ENCODE measurements at regions not wholly inside any gene's neighbourhood (a gene's known extent, or its start where the extent isn't known, plus 50 kb on each side); places are given as distances from the start of the nearest gene placed in this dataset.
"Not testable (repeated sequence)": the region's sequence is repeated elsewhere in the genome, so short reads cannot be mapped to it uniquely, and the experiment has no call there.

- intact Hi-C loops (cut with micrococcal nuclease) = no loop called here
- TF ChIP-seq, protein P1, sequence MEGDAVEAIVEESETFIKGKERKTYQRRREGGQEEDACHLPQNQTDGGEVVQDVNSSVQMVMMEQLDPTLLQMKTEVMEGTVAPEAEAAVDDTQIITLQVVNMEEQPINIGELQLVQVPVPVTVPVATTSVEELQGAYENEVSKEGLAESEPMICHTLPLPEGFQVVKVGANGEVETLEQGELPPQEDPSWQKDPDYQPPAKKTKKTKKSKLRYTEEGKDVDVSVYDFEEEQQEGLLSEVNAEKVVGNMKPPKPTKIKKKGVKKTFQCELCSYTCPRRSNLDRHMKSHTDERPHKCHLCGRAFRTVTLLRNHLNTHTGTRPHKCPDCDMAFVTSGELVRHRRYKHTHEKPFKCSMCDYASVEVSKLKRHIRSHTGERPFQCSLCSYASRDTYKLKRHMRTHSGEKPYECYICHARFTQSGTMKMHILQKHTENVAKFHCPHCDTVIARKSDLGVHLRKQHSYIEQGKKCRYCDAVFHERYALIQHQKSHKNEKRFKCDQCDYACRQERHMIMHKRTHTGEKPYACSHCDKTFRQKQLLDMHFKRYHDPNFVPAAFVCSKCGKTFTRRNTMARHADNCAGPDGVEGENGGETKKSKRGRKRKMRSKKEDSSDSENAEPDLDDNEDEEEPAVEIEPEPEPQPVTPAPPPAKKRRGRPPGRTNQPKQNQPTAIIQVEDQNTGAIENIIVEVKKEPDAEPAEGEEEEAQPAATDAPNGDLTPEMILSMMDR (IDR thresholded peaks at IDR 0.05) = no peak
- POLR2A ChIA-PET = no interaction called here
- H3K4me3 Mint-ChIP-seq = no peak overlapping the region
- no peaks in the 10 kb centered on the region for H3K4me1 Mint-ChIP-seq
- H3K27me3 Mint-ChIP-seq = peaks cover 7% of the 10 kb centered on the region
- CTCF ChIA-PET = no interaction called here
- ATAC-seq (ENCODE audit: low read depth) (no peak), DNase-seq (no peak)
- no peaks in the 10 kb centered on the region for H3K9me3 Mint-ChIP-seq
- H3K36me3 Mint-ChIP-seq (ENCODE audit: low read depth) = no peaks in the 10 kb centered on the region
- H3K27ac Mint-ChIP-seq = no peak overlapping the region
Measured at GRCh38 chr3:144488927-144489326, 517.3 kb downstream of the DIPK2A start.

DNA sequence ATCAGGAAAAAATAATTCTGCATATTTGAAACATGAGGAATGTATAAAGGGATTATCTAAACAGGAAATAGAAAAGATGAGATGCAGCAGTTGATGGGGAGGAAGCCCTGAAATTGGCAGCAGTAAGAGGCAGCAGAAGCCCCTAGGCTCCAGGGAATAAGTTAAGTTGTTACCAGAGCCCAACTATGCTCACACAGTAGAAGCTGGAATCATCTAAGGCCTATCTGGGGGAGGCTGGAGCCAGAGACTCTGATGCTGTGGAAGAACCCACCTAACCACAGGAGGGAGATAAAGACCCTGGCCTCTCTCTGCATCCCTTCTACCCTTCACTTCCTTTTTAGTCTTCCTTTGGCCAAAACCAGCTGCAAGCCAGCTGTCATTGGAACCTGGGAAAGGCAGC, 519.7 kb downstream of the DIPK2A start:
- H3K27ac Mint-ChIP-seq = no peak overlapping the region
- H3K4me1 Mint-ChIP-seq = no peaks in the 10 kb centered on the region
- CTCF ChIA-PET = no interaction called here
- ATAC-seq (ENCODE audit: low read depth) = no peak
- H3K27me3 Mint-ChIP-seq = peaks cover 7% of the 10 kb centered on the region
- no peak for DNase-seq
- POLR2A ChIA-PET = no interaction called here
- H3K9me3 Mint-ChIP-seq = no peaks in the 10 kb centered on the region
- no peaks in the 10 kb centered on the region for H3K36me3 Mint-ChIP-seq (ENCODE audit: low read depth)
- no peak overlapping the region for H3K4me3 Mint-ChIP-seq
- TF ChIP-seq, protein P1 (IDR thresholded peaks at IDR 0.05) = no peak
- intact Hi-C loops (cut with micrococcal nuclease) = no loop called here

- DNase-seq; H3K4me3 Mint-ChIP-seq; CTCF ChIA-PET; H3K27me3 Mint-ChIP-seq; H3K9me3 Mint-ChIP-seq; H3K27ac Mint-ChIP-seq; H3K36me3 Mint-ChIP-seq (ENCODE audit: low read depth); ATAC-seq (ENCODE audit: low read depth); H3K4me1 Mint-ChIP-seq; POLR2A ChIA-PET; intact Hi-C loops (cut with micrococcal nuclease): not testable (repeated sequence)
Measured at GRCh38 chr3:144494651-144495050, 523.0 kb downstream of the DIPK2A start.

GRCh38 chr3:144496141-144496835, 524.7 kb downstream of the DIPK2A start:
- POLR2A ChIA-PET = no interaction called here
- CTCF ChIA-PET = no interaction called here
- ATAC-seq (ENCODE audit: low read depth) (no peak), DNase-seq (no peak)
- Mint-ChIP-seq H3K9me3 (no peaks in the 10 kb centered on the region), H3K4me1 (no peaks in the 10 kb centered on the region), H3K27ac (no peak overlapping the region), H3K27me3 (peaks cover 3% of the 10 kb centered on the region), H3K36me3 (ENCODE audit: low read depth) (no peaks in the 10 kb centered on the region), H3K4me3 (no peak overlapping the region)
- intact Hi-C loops (cut with micrococcal nuclease) = no loop called here
- TF ChIP-seq, protein P1 (IDR thresholded peaks at IDR 0.05) = no peak

- intact Hi-C loops (cut with micrococcal nuclease) = no loop called here
- ChIA-PET CTCF (no interaction called here), POLR2A (no interaction called here)
- Mint-ChIP-seq H3K4me3 (no peak overlapping the region), H3K36me3 (ENCODE audit: low read depth) (no peaks in the 10 kb centered on the region), H3K27me3 (no peaks in the 10 kb centered on the region), H3K4me1 (no peaks in the 10 kb centered on the region), H3K27ac (no peak overlapping the region), H3K9me3 (no peaks in the 10 kb centered on the region)
- DNase-seq (no peak), ATAC-seq (ENCODE audit: low read depth) (no peak)
- TF ChIP-seq, protein P1 (IDR thresholded peaks at IDR 0.05) = no peak
Measured at GRCh38 chr3:144497452-144497851, 525.8 kb downstream of the DIPK2A start.

Measured in activated B cell treated with CpG ODN at 0.5 μM for 24 hours (primary cell).